VCaP (cell line): ENCODE measurements at regions not wholly inside any gene's neighbourhood (a gene's known extent, or its start where the extent isn't known, plus 50 kb on each side); places are given as distances from the start of the nearest gene placed in this dataset.

Experiments
- H3K27ac ChIP-seq: fragments of 450-650 bp; 2 replicates; pipeline ENCODE4 v1.5.1; 2017
- TF ChIP-seq, protein P1 (sequence below): fragments of 450-650 bp; conservative IDR thresholded peaks from 2 replicates; pipeline ENCODE4 v1.5.1; 2017; ENCODE audit warnings: mild to moderate bottlenecking, moderate library complexity

DNA sequence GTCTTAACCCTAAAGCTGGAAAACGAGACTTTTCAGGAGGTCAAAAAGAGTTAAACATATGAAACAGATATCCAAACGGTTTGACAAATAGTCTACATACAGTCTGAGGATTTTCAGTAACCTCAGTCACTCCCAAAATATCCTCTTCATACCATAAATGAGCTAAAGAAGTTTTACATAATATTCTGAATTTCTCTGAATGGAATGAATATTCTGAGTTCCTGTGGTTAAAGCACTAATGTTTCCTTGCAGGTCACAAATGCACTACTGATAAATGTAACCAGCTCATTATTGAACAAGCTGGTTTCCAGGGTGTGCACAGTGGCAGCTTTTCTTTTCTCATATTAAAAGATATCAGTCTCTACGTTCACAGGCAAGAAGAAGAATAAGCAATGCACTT lies 137.4 kb upstream of the POU1F1 start:
- TF ChIP-seq, protein P1, sequence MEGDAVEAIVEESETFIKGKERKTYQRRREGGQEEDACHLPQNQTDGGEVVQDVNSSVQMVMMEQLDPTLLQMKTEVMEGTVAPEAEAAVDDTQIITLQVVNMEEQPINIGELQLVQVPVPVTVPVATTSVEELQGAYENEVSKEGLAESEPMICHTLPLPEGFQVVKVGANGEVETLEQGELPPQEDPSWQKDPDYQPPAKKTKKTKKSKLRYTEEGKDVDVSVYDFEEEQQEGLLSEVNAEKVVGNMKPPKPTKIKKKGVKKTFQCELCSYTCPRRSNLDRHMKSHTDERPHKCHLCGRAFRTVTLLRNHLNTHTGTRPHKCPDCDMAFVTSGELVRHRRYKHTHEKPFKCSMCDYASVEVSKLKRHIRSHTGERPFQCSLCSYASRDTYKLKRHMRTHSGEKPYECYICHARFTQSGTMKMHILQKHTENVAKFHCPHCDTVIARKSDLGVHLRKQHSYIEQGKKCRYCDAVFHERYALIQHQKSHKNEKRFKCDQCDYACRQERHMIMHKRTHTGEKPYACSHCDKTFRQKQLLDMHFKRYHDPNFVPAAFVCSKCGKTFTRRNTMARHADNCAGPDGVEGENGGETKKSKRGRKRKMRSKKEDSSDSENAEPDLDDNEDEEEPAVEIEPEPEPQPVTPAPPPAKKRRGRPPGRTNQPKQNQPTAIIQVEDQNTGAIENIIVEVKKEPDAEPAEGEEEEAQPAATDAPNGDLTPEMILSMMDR: no peak
- no peak overlapping the region for H3K27ac ChIP-seq

DNA sequence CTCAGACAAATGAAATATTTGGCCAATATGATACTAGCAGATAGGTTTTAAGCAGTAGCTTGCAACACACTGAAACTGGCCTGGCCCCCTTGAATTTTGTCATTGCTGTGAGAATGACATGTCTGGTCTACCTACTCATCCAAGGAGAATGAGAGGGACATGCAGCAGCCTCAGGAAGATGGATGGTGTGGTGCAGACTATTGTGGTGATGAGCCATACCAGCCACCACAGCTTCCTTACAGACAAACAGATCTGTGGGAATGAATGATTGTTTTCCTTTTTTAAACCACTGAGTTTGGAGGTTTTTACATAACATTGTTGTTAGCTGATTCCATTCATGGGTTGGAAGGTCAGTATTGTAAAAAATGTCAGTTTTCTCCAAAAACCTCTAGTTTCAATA lies 133.7 kb upstream of the POU1F1 start:
- TF ChIP-seq, protein P1: no peak
- no peak overlapping the region for H3K27ac ChIP-seq

DNA sequence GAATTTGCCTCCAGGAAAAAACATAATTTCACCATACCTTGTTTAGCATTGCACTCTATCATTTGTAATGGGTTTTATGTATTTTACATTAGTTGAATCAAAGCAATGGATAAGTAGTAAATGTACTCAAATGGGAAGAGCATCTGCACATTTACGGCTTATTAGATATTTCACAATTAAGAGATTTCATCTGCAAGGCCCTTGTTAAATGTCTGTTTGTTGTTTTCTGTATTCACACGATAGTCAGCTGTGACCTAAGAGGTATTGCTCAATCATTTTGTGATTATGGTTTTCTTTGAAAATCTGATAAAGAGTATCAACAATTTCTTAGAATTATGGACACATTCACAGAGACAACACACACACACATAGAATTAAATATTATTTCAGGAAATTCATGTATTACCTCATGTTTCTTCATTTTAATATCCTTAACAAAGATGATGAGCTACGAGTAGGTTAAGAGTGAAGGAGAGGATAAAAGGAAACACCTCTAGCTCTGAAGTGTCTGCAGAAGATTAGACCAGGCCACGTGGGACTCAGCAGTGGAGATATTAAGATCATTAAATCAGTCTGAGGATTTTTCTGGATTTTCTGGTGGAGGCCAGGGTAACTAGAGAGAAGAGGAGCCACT lies 121.9 kb upstream of the POU1F1 start:
- TF ChIP-seq, protein P1: no peak
- no peak overlapping the region for H3K27ac ChIP-seq

DNA sequence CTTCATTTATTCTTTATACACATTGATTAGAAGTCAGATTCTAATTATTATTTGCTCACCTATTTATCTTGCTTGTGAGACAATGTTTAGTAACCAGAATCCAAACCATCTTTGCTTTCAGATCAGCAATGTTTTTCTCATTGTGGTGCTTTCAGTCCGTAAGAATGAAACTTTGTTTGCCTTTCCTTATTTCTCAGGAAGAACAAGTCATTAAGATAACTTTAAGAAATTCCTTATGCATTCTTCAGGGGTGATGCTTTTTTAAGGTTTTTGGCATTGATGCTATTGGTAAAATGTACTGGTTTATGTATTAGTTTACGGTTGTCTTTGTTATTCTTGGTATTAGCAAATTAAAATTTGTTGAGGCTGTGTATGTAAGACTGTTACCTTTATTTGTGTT lies 120.8 kb upstream of the POU1F1 start:
- TF ChIP-seq, protein P1: no peak
- no peak overlapping the region for H3K27ac ChIP-seq

DNA sequence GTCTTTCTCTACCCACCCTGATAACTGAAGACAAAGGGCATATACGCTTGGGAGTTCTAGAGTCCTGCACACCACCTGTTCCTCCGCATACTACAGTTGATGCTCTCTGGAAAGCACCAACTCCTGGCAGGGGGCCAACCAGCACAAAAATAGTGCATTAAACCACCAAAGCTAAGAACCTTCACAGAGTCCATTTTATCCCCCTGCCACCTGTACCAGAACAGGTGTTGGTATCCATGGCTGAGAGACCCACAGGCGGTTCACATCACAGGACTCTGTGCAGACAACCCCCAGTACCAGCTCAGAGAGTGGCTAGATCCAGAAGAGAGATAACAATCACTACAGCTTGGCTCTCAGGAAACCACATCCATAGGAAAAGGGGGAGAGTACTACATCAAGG lies 114.4 kb upstream of the POU1F1 start:
- TF ChIP-seq, protein P1: no peak
- no peak overlapping the region for H3K27ac ChIP-seq

DNA sequence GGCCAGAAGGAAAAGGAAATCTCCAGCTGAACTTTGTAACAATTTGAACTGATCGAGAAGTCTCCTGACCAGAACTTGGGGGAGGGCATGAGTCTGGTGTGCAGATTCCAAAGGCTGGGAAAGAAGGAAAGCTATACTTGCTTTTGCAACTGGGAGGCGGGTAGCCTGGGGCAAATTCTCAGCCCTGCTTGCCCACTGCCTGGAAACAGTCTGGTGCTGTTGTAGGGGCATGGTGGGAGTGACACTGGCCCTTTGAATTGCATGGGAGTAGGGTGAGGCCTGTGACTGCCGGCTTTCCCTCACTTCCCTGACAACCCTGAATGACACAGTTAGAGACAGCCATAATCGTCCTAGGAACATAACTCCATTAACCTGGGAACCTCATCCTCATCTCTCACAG lies 114.0 kb upstream of the POU1F1 start:
- H3K27ac ChIP-seq: no peak overlapping the region

DNA sequence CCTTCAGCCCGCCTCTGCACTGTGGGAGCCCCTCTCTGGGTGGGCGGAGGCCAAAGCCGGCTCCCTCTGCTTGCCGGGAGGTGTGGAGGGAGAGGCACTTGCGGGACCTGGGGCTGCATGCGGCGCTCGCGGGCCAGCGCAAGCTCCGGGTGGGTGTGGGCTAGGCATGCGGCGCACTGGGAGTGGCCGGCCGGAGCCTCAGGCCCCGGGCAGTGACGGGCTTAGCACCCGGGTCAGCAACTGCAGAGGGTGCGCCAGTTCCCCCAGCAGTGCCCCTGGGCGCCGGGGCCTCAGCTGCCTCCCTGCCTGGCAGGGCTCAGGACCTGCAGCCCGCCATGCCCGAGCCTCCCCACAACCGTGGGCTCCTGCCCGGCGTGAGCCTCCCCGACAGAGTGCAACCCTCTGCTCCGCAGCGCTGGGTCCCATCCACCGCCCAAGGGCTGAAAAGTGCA lies 98.9 kb upstream of the POU1F1 start:
- H3K27ac ChIP-seq: no peak overlapping the region
- TF ChIP-seq, protein P1: no peak

More for the DNA sequence above, 114.0 kb upstream of the POU1F1 start:
- TF ChIP-seq, protein P1: no peak
